Activated effector memory CD4-positive, alpha-beta T cell treated with Interleukin-2 at 50 U/mL for 16 hours (primary cell): ENCODE measurements at regions not wholly inside any gene's neighbourhood (a gene's known extent, or its start where the extent isn't known, plus 50 kb on each side); places are given as distances from the start of the nearest gene placed in this dataset.

Experiments
- DNase-seq: peaks from one replicate; pipeline ENCODE4 v3.0.0-alpha.2; 2020

DNA sequence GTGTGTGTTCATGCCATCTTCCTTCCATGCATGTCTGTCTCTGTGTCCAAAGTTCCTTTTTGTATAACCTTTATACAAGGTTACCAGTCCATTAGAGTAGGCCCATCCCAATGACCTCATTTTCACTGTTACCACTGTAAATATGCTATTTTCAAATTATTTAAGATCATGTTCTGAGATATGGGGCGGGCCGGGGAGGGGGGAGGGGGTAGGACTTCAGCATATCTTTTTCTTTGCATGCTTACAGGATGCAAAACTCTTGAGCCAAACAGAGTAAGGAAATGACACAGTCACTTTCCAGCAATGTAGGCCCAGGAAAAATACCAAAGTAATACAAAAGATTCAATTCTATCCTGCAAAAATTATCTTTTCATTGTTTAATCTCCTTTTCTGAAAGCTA lies 124.1 kb upstream of the HNRNPA3 start:
- no peak for DNase-seq

DNA sequence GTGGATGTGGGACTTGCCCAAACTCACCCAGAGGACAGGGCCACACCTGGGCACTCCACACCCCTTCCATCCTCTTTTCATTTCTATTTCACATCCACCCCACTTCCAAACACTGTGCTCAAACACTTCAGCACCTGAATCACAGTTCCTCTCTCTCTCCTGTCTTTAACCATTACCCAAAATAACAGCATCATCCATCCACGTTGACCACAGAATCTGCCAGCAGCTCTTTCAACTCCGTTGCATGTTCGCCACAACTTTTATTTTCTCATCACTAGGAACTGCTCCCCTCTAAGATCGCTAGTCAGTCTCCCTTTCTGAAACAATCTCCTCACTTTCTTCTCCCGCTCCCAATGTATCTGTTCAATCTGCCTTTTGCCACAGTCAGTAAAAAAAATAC lies 121.6 kb upstream of the HNRNPA3 start:
- DNase-seq, result no peak

DNA sequence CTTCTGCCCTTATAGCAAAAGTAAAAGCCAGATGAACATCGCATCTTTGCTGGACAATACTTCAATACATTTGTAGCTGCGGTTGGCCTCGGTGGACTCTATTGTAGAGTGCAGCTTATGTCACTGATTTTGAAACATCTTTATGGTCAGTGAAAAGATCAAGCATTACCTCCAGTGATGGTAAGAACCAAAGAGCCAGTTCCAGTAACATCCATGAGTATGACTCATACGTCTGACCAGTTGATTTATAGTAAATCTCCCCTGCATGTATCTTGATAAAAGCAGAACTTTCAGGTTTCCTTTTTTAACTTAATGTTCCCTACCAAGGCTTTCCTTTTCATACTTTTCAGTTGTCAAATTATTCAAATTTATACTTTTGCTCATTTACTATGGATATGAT lies 119.2 kb upstream of the HNRNPA3 start:
- DNase-seq, result no peak

DNA sequence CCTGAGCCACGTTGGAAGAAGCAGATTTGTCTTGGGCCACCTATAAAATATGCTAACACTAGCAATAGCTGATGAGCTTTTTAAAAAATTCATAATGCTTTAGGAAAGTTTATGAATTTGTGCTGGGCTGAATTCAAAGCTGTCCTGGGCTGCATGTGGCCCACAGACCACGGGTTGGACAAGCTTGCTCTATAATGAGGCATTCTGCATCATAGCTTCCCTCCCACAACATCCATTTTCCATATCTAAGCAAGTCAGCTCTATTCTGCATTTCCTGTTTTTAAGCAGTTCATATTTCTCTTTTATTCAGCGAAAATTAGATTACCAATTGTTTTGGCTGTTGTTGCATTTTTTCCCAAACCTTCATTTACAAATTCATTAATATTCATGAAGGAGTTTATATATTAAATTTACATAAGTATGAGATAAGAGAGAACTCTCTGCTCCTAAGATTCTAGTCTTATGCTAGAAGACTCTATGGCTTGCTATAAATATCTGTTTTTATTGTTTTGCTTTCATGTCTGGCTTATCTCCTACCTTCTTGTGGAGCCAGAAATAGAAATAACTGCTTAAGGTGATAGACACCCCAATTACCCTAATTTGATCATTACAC lies 114.5 kb upstream of the HNRNPA3 start:
- no peak for DNase-seq

DNA sequence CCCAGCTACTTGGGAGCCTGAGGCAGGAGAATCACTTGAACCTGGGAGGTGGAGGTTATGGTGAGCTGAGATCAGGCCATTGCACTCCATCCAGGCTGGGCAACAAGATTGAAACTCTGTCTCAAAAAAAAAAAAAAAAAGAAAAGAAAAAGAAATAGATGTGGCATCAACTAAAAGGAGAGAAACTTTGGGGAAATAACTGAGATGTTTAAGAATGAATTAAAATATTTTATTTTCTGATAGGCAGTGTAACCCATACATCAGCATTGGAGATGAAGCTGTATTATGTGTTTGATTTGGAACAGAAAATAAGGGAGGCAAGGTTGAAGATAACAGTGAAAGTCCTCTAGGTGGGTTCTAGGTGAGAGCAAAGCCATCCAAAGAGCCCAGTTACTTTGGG lies 110.7 kb upstream of the HNRNPA3 start:
- DNase-seq, result no peak

DNA sequence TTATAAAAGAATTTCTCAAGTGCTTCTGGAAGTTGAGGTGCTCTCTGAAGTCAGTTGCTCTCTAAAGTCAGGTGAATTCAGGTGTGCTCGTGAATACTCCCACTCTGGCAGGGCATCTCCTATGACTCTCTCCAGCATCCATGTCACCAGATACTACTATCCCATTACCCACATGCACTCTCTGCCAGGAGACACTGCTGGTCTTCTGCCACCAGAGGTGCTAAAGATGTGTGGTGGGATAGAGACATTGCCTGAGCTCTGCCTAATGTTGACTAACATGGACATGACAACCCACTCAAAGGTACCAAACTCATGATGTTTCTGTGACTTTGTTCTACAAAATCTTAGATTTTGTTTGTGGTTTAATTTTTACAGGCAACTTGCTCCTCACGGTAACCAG lies 106.4 kb upstream of the HNRNPA3 start:
- no peak for DNase-seq

DNA sequence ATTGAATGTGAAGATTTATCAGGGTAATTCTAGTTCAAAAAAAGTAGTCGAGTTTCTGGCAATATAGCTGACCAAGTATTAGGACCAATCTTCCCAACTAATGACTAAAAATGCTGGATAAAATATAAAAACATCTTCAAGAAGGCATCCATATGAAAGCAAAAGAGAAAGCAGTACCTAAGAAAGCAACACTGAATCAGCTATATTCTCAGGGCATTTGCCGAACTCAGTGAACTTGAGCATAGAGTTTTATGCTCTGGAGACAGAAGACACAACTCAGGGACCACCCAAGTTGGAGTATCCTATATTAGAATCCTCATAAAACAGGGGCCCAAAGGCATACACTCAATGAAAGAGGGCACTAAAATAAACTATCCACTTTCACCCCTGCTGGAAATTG lies 103.7 kb upstream of the HNRNPA3 start:
- no peak for DNase-seq

DNA sequence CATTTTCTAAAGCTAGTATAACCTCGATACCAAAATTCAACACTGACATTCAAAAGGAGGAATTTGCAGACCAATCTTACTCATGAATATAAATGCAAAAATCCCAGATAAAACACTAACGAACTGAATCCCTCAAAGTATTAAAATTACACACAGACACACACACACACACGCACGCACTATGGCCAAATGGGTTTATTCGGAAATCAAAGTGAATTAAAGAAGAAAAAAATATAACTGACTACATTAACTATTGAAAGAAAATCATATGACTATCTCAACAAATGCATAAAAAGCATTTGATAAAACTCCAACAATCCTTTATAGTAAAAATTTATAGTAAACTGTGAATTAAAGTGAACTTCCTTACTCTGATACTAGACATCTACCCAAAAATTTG lies 97.9 kb upstream of the HNRNPA3 start:
- DNase-seq, result no peak

DNA sequence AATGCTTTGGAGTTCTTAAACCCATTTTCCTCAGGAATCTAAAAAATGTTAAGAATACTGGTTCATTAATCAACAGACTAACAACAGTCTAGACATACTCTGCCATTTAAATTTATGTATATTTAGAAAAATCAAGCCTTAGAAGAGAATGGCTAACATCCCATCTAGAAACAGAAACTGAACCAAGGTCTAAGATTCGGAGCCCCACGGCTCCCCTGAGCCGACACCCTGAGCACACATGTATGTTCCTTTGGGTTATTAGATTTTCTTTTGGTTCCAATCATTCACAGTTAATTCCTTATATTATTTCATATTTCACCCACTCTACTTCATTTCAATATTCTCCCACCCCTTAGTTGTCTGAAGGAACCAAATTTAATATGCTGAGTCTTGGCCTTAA lies 94.8 kb upstream of the HNRNPA3 start:
- DNase-seq, result no peak

DNA sequence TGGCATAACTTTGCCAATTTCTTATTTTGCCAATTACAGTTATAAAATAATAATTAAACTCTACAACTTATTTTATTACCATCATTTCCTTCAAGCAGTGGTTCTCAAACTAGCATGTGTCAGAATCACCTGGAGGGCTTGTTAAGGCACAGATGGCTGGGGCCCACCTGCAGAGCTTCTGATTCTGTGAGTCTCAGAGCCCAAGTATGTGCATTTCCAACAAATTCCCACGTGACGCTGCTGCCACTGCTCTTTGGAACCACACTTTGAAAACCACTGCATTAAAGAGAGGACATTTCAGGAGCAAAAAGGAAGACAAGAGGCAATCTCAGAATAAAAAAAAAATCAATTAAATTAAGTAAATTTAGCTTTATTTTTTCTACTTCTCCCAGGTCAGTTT lies 94.0 kb upstream of the HNRNPA3 start:
- DNase-seq, result no peak

DNA sequence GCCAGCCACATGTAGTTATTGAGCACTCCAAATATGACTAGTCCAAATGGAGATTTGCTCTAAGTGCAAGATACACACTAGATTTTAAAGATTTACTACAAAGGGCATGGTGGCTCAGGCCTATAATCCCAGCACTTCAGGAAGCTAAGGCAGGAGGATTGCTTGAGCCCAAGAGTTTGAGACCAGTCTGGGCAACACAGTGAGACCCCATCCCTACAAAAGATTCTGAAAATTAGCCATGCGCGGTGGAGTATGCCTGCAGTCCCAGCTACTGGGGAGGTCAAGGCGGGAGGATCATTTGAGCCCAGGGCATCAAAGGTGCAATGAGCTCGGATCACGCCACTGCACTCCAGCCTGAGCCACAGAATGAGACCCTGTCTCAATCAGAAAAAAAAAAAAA lies 93.5 kb upstream of the HNRNPA3 start:
- no peak for DNase-seq

DNA sequence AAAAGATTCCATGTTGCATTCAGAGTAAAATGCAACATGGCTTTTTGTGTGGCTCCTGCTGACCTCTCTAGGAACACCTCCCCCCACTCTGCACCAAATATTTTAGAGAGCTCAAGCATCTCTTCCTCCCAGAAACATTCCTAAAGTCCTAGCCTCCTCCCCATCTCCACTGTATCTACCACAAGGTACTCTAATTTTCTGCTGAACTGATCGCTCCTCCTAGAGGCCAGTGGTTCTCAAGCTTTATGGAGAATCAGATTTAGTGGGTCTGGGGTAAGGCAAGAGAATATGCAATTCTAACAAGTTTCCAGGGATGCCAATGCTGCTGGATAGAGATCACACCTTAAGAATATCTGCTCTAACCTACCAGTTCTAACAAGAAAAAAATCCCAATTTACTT lies 89.5 kb upstream of the HNRNPA3 start:
- no peak for DNase-seq

DNA sequence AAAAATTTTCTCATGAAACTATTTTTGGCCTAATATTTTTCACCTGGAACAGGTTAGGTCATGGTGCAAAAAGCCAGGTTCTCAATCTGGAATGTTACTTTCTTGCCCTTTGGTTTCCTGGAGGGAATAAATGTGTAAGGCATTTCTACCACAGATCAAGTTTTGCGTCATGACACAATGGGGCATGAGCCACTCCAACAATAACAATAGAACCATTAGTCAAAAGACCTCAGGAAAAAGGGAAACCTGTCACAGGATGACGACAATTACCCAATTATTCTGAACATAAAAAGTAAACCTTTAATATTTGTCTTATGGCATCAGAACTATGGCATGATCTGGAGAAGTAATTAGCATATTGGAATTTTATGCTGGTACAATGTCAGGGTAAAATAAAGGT lies 88.2 kb upstream of the HNRNPA3 start:
- DNase-seq, result no peak

DNA sequence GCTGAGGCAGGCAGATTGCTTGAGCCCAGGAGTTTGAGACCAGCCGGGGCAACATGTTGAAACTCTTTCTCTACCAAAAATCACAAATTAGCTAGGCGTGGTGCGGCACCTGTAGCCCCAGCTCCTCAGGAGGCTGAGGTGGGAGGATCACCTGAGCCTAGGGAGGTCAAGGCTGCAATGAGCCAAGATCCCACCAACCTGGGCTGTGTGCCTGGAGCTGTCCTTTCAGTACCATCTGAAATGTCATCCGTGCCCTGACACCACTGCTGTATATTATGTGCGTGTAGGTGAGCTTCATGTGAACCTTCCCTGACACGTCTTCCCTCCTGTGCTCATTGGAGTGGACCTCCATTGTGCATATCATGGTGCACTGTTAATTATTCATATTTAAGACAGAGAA lies 84.8 kb upstream of the HNRNPA3 start:
- DNase-seq, result no peak

DNA sequence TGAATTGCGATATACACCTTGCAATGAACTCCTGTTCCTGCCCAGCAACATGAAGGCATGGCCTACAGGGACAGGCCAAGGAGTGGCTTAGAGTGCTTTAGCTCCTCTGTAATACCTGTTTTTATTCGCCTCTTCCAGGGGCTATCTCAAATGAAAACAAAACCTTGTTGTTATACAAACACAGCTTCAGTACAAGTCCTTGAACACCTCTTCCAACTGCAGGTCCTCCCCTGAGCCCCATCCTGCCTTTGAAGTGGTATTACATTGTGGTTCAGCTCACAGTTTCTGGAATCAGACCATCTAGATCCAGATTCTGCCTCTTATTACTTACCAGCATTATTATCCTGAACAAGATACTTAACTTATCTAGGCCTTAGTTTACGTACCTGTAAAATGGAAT lies 83.0 kb upstream of the HNRNPA3 start:
- DNase-seq, result no peak

DNA sequence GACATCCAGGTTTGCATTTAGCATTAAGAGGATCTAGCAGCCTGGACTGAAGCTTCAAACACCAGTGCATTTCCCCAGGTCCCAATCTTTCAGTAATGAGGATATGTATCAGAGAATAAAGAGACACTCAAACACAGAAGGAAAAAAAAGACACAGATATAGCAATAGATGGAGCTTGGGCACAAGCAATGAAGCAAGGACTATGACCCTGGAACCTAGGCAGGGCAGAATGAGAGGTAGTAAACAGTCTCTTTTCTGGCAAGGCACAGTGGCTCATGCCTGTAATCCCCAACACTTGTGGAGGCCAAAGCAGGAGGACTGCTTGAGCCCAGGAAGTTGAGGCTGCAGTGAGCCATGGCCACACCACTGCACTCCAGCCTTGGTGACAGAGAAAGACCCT lies 80.7 kb upstream of the HNRNPA3 start:
- no peak for DNase-seq

DNA sequence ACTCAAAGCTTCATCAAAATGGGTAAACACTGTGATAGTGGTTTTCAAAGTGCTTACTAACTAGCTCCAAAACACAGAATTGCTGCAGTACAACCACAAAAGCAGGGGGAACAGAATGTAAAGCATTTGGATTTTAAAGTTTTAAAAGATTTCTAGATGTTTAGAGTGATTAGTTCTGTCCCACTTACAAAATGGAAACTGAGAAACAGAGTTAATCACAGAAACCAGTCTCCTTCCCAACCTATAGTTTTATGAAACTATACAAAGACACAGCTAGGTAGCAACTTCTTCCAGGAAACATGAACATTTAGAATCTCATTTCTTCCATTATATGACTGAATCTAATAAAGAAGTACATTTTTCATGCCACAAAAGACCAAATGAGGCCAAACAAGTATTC lies 73.8 kb upstream of the HNRNPA3 start:
- DNase-seq, result no peak

DNA sequence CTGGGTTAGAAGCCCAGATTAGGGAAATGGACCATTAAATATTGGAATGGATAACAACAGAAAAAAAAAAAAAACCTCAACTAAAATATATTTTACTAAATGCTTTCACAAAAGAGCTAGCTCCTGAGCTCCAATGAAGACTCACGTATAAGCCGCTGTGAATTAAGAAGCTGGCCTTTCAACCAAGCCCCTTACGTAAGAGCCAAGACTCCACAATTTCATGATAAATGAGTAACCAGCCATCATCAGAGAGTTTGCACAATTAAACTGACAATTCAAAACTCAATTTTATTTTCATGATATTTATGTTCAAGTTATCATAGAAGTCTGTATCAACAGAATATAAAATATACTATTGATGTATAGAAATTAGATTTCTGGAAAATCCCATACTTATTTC lies 70.7 kb upstream of the HNRNPA3 start:
- no peak for DNase-seq

DNA sequence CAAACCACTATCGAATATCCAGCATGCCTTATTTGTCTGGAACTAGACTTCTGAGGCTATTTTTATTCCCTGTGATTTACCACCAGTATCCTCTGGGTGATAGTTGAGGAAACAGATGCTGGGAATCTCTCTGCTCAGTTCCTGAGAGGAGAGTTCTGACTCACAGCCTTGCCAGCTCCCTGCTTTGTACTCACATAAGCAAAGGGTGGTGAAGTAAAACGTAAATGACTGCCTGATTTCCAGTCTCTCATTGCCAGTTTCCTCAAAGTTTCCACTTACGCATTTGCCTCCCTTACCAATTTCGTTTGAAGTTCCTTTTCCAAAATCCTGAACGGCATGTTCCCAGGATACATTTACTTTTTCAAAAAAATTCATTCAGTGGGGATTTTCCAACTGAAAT lies 69.2 kb upstream of the HNRNPA3 start:
- DNase-seq, result no peak

DNA sequence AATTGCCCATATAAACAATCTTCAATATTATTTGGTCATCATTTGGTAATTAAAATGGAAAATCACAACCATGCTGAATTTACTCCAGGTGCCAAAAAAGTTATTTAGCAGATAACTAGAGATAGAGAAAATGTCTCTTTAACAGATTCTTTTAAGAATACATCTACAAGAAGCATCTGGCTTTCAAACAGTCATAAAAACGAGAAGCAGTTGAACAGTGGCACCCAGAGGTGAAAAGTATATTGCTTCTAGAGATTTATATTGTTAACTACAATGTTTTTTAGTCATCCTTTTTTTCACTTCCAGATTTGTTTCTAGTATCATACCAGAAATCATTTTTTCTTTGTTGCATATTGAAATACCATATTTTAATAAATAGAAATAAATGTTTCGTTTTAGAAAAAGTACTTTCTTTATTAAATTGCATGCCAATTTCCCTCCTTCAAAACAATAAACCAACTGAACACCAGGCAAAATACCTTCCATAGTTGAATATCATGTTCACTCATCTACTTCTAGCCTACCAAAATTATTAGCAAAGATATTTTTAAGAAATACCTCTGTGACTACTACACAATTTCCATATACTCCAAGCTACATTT lies 65.4 kb upstream of the HNRNPA3 start:
- no peak for DNase-seq

DNA sequence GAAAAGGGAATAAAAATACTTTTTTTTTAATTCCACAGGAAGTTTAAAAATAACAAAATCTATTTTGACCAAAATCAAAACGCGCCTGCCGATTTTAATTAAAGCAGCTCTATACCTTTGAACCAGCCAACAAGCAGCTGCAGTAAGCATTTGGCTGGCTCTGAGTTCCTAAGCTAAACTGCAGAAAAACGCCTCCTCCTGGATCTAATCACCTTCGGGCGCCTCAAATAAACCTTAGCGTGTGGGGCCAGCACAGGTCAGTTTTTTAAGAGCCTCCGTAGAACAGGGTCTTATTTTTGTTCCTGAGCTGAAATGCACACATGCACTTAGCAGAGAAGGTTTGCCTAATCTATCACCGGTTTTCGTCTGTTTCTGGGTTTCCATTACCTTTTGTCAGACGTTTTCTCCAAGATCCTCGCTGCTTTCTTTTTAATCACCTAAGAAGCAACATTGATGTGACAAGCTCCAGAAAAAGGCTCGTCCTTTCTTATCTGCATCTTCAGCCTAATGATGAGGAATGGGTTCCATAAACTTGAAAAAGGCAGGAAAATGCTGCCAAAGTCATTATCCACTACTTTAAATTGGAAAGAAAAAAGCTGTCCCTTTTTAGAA lies 64.7 kb upstream of the HNRNPA3 start:
- DNase-seq, result no peak

DNA sequence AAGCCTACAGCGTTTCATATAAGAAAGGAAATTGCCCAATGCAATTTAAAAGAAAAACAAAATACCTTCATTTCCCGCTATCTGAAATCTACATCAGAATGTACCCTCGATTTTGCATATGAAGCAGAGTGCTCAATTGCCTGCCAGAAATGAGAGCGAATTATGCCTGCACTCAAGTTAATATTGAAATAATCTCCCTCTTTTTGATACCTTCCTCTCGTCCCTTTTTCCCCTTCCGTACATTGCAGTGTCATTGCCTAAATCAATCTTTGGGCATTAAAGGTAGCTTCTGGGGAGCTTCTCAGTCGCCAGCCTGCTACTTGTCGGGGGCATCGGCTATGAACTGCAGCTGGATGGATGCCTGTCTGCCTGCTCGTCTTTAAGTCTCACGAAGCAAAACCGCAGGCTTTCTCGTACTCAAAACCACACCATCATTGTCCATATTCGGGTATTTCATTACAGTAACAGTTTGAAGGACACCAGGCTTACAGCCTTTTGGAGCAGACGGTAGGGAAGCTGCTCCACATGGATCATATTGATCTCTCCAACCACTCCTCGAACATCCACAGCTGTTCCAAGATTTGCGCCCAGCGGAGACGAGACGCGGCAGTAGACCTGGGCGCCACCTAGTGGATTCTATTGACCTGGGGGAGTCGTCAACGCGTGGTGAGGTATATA lies 64.0 kb upstream of the HNRNPA3 start:
- DNase-seq, result peak; percentile 57

DNA sequence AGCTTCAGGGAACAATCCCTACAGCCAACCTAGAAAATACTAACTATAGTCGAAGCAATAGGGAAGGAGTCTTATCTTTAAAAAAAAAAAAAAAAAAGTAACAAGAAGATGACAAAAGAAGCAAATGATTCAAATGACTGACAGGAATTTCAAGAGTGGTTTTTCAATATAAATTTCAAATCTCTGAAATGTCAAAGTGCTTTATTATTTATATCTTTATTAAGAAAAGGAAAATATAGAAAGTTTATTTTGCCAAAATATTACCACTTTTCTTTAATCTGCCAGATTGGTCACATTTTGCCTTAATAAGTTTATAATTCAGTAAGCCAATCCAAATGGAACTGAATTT lies 63.5 kb upstream of the HNRNPA3 start:
- no peak for DNase-seq

DNA sequence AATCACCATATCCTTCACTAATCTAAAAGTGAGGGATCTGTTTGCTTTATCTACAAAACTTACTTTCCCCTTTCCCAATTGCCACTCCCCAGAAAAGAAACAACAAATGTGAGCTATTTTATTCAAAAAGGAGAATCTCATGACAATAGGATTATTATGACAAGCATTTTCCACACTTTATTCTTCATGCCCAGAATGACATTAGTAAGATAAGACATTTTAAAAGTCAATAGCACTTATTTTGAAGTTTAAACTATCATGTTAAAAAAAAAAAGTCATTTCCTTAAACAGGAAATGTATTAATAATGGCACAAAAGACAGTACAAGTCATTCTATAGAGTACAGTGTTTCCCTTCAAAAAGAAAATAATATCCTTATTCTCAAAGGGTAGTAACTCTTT lies 58.8 kb upstream of the HNRNPA3 start:
- DNase-seq, result no peak

DNA sequence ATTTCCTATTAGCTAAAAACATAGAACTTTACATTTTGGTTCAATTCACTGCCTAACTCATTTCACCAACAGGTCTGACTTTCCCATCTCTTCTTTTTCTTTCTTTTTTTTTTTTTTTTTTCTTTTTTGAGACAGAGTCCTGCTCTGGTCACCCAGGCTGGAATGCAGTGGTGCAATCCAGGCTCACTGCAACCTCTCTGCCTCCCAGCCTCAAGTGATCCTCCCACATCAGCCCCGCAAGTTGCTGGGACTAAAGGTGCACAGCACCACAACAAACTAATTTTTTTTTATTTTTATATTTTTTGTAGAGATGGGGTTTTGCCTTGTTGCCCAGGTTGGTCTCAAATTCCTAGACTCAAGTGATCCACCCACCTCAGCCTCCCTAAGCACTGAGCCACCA lies 57.8 kb upstream of the HNRNPA3 start:
- DNase-seq, result no peak
